ENCODE measurements at regions not wholly inside any gene's neighbourhood (a gene's known extent, or its start where the extent isn't known, plus 50 kb on each side); places are given as distances from the start of the nearest gene placed in this dataset.

DNA sequence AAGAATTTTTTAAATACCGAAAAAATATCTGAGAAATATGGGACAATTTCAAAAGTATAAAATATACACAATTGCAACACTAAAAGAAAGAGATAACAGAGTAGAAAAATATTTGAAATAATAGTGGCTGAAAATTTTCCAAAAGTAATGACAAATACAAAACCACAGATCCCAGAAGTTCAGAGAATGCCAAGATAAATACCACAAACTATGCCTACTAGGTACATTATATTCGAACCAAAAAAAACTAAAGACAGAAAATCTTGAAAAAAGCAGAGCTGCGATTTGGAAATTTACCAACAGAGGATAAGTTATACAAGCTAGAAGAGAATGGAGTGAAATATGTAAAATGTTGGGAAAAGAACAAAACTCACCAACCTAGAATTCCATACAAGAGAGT is 191.3 kb upstream of the ELAC2 start:
- TF ChIP-seq, protein P1, sequence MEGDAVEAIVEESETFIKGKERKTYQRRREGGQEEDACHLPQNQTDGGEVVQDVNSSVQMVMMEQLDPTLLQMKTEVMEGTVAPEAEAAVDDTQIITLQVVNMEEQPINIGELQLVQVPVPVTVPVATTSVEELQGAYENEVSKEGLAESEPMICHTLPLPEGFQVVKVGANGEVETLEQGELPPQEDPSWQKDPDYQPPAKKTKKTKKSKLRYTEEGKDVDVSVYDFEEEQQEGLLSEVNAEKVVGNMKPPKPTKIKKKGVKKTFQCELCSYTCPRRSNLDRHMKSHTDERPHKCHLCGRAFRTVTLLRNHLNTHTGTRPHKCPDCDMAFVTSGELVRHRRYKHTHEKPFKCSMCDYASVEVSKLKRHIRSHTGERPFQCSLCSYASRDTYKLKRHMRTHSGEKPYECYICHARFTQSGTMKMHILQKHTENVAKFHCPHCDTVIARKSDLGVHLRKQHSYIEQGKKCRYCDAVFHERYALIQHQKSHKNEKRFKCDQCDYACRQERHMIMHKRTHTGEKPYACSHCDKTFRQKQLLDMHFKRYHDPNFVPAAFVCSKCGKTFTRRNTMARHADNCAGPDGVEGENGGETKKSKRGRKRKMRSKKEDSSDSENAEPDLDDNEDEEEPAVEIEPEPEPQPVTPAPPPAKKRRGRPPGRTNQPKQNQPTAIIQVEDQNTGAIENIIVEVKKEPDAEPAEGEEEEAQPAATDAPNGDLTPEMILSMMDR (IDR thresholded peaks at IDR 0.05) = no peak
- TF ChIP-seq ZFX (IDR thresholded peaks at IDR 0.05; ENCODE audit: borderline replicate concordance) = no peak
